GM23338 (cell line): ENCODE measurements at regions not wholly inside any gene's neighbourhood (a gene's known extent, or its start where the extent isn't known, plus 50 kb on each side); places are given as distances from the start of the nearest gene placed in this dataset.

Experiments used
- EZH2 ChIP-seq: fragments of 200-600 bp; sonication (generic); IDR thresholded peaks from one replicate; pipeline ENCODE4 v1.8.0; 2017; ENCODE audit warnings: antibody characterized with exemption, mild to moderate bottlenecking, low read depth; ENCODE audit not compliant: unreplicated experiment
- EZH2phosphoT487 ChIP-seq: fragments of 200-600 bp; sonication (generic); IDR thresholded peaks from one replicate; pipeline ENCODE4 v1.8.1; 2018; ENCODE audit warnings: antibody characterized with exemption; ENCODE audit not compliant: unreplicated experiment
- POLR2AphosphoS5 ChIP-seq: IDR thresholded peaks from 2 replicates; pipeline ENCODE4 v1.6.1; 2016; ENCODE audit warnings: antibody characterized with exemption, low read depth
- REST ChIP-seq: IDR thresholded peaks from one replicate; pipeline ENCODE4 v1.6.1; 2018; ENCODE audit warnings: antibody characterized with exemption; ENCODE audit not compliant: unreplicated experiment
- STAT1 ChIP-seq: IDR thresholded peaks from one replicate; pipeline ENCODE4 v1.6.1; 2016; ENCODE audit warnings: antibody characterized with exemption; ENCODE audit not compliant: unreplicated experiment
- ZNF462 ChIP-seq: fragments of 250-450 bp; sonication (Bioruptor Pico); IDR thresholded peaks from 2 replicates; pipeline ENCODE4 v1.5.0; 2020; ENCODE audit warnings: mild to moderate bottlenecking, moderate library complexity
- TF ChIP-seq, protein P1 (sequence below), 2 experiments: fragments of 200-600 bp in 1 of 2; sonication (generic) in 1 of 2; conservative IDR thresholded peaks; 2 replicates each; pipeline versions ENCODE4 v1.5.1 to v1.6.1; 2016 to 2017; ENCODE audit warnings: antibody characterized with exemption in 2 of 2, low read depth in 2 of 2, mild to moderate bottlenecking in 2 of 2, moderate library complexity in 1 of 2

DNA sequence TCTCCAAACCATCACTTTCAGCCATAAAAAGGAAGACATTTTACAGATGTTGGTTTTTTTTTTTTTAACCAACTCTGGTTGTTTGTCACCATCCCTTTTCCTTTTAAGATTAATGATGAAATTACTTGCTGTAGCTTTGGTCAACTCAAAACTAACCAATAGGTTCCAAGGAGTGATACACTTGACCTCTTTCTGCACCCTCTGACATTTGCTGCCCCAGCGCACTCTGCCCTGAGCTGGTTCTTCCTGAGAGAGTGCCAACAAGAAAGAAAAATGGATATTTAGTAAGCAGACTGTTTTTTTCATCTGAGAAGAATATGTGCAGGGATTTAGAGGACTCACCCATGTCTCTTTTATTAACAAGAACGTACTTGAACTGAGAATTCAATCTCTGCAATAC lies 520.0 kb downstream of the TXNL1 start:
- TF ChIP-seq EZH2, result no peak
- TF ChIP-seq, protein P1, sequence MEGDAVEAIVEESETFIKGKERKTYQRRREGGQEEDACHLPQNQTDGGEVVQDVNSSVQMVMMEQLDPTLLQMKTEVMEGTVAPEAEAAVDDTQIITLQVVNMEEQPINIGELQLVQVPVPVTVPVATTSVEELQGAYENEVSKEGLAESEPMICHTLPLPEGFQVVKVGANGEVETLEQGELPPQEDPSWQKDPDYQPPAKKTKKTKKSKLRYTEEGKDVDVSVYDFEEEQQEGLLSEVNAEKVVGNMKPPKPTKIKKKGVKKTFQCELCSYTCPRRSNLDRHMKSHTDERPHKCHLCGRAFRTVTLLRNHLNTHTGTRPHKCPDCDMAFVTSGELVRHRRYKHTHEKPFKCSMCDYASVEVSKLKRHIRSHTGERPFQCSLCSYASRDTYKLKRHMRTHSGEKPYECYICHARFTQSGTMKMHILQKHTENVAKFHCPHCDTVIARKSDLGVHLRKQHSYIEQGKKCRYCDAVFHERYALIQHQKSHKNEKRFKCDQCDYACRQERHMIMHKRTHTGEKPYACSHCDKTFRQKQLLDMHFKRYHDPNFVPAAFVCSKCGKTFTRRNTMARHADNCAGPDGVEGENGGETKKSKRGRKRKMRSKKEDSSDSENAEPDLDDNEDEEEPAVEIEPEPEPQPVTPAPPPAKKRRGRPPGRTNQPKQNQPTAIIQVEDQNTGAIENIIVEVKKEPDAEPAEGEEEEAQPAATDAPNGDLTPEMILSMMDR (conservative IDR thresholded peaks at IDR 0.05; ENCODE audit: low read depth in 2 of 2), result no peak
- no peak for TF ChIP-seq POLR2AphosphoS5
- no peak for TF ChIP-seq REST
- no peak for TF ChIP-seq EZH2phosphoT487
- TF ChIP-seq ZNF462 (CRISPR knock-in tag), result no peak
- no peak for TF ChIP-seq STAT1
